Small intestine (tissue), 7 donors: ENCODE measurements at regions not wholly inside any gene's neighbourhood (a gene's known extent, or its start where the extent isn't known, plus 50 kb on each side); places are given as distances from the start of the nearest gene placed in this dataset.

ENCODE experiments used
- DNase-seq, 2 donors: peaks; one replicate each; pipeline versions ENCODE4 v3.0.0 to v3.0.0-alpha.2; 2013
- FAIRE-seq: peaks from 2 replicates; lab custom pipeline; 2012; peaks lifted over from hg19 to GRCh38; lab: Jason Lieb, UNC
- H3K27ac ChIP-seq, 3 donors: one replicate each; pipeline ENCODE4 v1.5.1; 2013; ENCODE audit warnings: low read length in 2 of 3, mild to moderate bottlenecking in 2 of 3, control low read depth in 1 of 3, inconsistent platforms in 1 of 3, low read depth in 1 of 3, moderate library complexity in 1 of 3
- H3K27me3 ChIP-seq, 3 donors: one replicate each; pipeline ENCODE4 v1.6.1; 2013; ENCODE audit warnings: low read length in 3 of 3, inconsistent platforms in 1 of 3; ENCODE audit not compliant: control insufficient read depth in 3 of 3, insufficient read depth in 3 of 3
- H3K36me3 ChIP-seq, 3 donors: one replicate each; pipeline ENCODE4 v1.6.1; 2013; ENCODE audit warnings: low read length in 3 of 3, inconsistent platforms in 1 of 3, low read depth in 1 of 3, mild to moderate bottlenecking in 1 of 3, moderate library complexity in 1 of 3; ENCODE audit not compliant: control insufficient read depth in 3 of 3, insufficient read depth in 2 of 3
- H3K4me1 ChIP-seq, 3 donors: one replicate each; pipeline ENCODE4 v1.6.1; 2013; ENCODE audit warnings: low read length in 2 of 3, inconsistent platforms in 1 of 3, low read depth in 1 of 3, mild to moderate bottlenecking in 1 of 3, moderate library complexity in 1 of 3; ENCODE audit not compliant: control insufficient read depth in 3 of 3, insufficient read depth in 2 of 3
- H3K4me3 ChIP-seq, 3 donors: one replicate each; pipeline ENCODE4 v1.5.1; 2013; ENCODE audit warnings: low read length in 3 of 3, control low read depth in 1 of 3, inconsistent platforms in 1 of 3, low read depth in 1 of 3, mild to moderate bottlenecking in 1 of 3, moderate library complexity in 1 of 3
- H3K9me3 ChIP-seq, 2 donors: one replicate each; pipeline ENCODE4 v1.6.1; 2013; ENCODE audit warnings: low read depth in 1 of 2, low read length in 1 of 2; ENCODE audit not compliant: control insufficient read depth in 2 of 2, insufficient read depth in 1 of 2
- WGBS, 3 donors: extraction: QIAGEN DNeasy Blood & Tissue Kit; methylation state at CpG; one replicate each; pipeline ENCODE4 v1.1.7; 2013; 5-methylcytosine and 5-hydroxymethylcytosine counted together
- donor health status: healthy with polysubstance abuse.
- donor health status: control.
- donor health status: control.
- donor health status: Bipolar disorder and iron deficiency.
- donor health status: healthy.

DNA sequence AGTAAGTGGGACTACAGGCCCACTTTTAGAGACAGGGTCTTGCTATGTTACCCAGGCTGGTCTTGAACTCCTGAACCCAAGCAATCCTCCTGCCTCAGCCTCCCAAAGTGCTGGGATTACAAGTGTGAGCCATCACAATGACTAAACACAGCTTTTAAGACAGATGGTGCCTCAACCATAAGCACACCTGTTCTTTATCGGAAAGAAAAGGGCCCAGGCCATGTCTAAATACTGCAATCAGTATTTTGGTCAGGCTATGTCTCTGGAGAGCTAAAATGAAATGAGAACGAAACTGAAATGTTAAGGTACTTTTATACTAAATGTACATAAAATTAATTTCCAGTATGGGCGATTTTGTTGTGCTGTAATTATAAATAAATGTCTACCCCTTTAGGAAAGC, 69.5 kb upstream of the SPTBN1 start:
- Histone ChIP-seq H3K27ac (peak overlapping the region in 1 of 3 donors; percentile 52), H3K9me3 (no peaks in the 10 kb centered on the region), H3K27me3 (no peaks in the 10 kb centered on the region), H3K36me3 (no peaks in the 10 kb centered on the region), H3K4me1 (no peaks in the 10 kb centered on the region), H3K4me3 (no peak overlapping the region)
- no peak for FAIRE-seq
- WGBS, 3 donors: 78 to 92% (median 83%) methylated on average over 3 of the region's 3 CpGs
- DNase-seq: no peak

DNA sequence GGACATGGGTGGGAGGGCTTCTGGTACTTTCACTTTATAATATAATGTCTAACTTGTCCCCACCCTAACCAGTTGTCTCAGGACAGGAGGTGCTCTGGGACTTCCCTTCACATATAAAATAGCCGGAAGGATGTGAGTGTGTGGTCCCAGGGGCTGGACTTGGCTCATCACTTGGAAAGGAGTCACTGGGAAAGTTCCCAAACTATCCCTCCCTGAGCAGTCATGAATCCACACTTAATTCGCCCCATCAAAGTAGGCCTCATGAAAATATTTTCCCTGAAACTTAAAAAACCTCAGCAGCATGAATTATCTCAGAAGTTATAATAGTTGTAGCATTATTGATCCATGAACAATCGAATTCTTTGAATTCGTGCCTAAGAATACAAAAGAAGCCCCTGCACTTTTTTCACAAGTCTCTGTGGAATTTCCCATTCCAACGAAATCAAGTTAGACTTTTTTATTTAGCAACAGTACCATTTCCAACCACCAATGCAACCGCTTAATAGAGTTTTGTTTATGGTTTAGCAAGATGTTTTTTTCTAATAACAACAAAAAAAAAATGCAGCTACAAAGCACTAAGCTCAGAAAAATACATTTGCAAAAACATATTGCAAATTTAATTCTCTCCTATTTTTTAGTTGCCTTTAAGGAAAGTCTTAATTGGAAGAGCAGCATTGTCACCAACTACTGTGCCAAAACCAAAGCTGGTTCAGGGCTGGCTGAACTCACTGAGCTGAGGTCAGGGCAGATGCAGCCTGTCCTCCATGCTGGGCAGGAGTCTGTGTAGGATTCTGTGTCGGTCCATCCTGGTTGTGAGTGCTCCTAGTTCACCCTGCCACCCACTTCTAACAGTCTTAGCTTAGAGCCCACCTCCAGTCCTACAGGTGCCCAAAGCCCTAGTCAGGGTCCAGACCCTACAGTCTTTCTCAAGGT, 68.8 kb upstream of the SPTBN1 start:
- FAIRE-seq (no peak), DNase-seq (no peak)
- Histone ChIP-seq H3K27me3 (no peaks in the 10 kb centered on the region), H3K4me3 (no peak overlapping the region), H3K36me3 (no peaks in the 10 kb centered on the region), H3K9me3 (no peaks in the 10 kb centered on the region), H3K27ac (peak overlapping the region in 1 of 3 donors; percentile 65), H3K4me1 (no peaks in the 10 kb centered on the region)
- 53 to 85% (median 77%) methylated on average over 7 of the region's 7 CpGs for WGBS, 3 donors

DNA sequence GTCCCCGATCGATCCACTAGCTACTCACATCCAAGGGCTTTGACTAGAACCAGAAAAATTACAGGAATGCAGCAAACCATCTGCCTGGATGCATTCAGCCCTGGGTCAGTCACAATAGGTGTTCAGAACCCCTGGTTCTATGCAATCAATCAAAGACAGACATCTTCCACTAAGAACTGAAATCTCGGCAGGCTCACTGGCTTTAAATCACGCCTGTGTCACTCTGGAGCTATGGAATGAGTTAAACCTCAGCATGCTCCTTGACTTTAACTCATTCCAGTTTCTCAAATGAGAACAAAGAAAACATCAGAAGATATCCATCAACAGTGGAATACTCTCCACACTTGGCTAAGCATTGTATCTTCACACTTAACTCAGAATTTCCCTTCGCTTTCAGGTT, 68.1 kb upstream of the SPTBN1 start:
- H3K36me3 ChIP-seq: no peaks in the 10 kb centered on the region
- no peaks in the 10 kb centered on the region for H3K4me1 ChIP-seq
- DNase-seq: no peak
- H3K9me3 ChIP-seq: no peaks in the 10 kb centered on the region
- H3K4me3 ChIP-seq: no peak overlapping the region
- whole genome bisulfite sequencing, 3 donors: 87 to 92% (median 91%) methylated on average over 5 of the region's 5 CpGs
- no peaks in the 10 kb centered on the region for H3K27me3 ChIP-seq
- peak overlapping the region in 1 of 3 donors; percentile 65 for H3K27ac ChIP-seq
- no peak for FAIRE-seq

DNA sequence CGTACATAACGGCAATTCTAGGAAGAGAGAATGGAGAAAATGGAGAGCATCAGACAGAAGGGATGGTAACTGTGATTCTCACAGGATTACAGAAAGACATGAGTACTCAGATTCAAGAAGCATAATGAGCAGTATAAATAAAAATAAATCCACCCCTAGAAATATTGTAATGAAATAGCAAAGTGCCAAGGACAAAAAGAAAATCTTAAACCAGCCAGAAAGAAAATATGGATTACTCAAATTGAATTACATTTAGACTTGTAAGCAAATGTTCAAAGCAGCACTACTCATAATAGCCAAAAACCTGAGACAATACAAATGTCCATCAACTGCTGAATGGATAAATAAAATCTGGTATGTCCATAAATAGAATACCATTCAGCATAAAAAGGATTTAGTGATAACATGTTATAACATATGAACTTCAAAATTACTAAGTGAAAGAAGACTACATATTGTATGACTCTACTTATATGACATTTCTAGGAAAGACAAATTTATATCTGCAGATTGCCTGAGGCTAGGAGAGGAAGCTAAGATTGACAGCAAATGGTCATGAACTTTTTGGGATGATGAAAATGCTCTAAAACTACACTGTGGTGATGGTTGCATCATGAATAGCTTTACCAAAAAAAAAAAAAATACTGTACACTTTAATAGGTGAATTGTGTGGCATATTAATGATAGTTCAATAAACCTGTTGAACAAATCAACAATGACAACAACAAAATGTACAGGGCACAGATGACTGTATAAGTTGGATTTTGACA, 63.4 kb upstream of the SPTBN1 start:
- 95 to 99% (median 98%) methylated on average over 2 of the region's 2 CpGs for WGBS, 3 donors
- FAIRE-seq (no peak), DNase-seq (no peak)
- no peaks in the 10 kb centered on the region for H3K36me3 ChIP-seq
- H3K27ac ChIP-seq: no peak overlapping the region
- no peak overlapping the region for H3K4me3 ChIP-seq
- H3K9me3 ChIP-seq: no peaks in the 10 kb centered on the region
- no peaks in the 10 kb centered on the region for H3K27me3 ChIP-seq
- H3K4me1 ChIP-seq: no peaks in the 10 kb centered on the region

DNA sequence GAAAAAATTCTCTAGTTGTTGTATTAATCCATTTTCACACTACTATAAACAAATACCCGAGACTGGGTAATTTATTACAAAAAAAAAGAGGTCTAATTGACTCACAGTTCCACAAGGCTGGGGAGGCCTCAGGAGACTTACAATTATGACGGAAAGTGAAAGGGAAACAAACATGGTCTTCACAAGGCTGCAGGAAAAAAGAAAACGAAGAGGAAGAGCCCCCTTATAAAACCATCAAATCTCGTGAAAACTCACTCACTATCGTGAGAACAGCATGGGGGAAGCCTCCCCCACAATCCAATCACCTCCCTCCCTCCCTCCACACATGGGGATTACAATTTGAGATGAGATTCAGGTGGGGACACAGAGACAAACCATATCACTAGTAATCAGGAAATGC, 61.7 kb upstream of the SPTBN1 start:
- H3K27me3 ChIP-seq: no peaks in the 10 kb centered on the region
- WGBS, 3 donors: 14 to 22% (median 20%) methylated on average over 5 of the region's 5 CpGs
- FAIRE-seq (no peak), DNase-seq (peak in 1 of 2 donors; percentile 4)
- peak overlapping the region in 1 of 3 donors; percentile 78 for H3K27ac ChIP-seq
- no peaks in the 10 kb centered on the region for H3K9me3 ChIP-seq
- no peaks in the 10 kb centered on the region for H3K36me3 ChIP-seq
- H3K4me1 ChIP-seq: no peaks in the 10 kb centered on the region
- no peak overlapping the region for H3K4me3 ChIP-seq

DNA sequence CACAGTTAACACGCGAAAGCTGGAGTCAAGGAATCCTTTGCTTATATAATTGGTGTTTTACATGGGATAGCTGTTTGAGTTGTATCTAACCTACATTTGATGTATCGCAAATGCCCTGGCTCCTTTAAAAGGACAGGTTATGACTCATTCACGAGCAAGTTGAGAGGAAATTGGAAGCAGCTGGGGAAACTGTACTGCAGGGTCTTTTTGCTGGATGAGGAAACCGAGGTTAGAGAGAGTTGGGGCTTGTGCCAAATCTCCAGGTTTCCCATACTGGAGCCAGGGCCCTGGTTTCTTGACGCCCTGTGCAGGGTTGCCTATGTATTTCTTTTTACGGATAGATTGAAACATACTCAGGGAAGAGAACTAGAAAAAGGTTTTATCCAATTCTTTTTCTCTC, 60.0 kb upstream of the SPTBN1 start:
- H3K36me3 ChIP-seq: no peaks in the 10 kb centered on the region
- no peaks in the 10 kb centered on the region for H3K4me1 ChIP-seq
- no peaks in the 10 kb centered on the region for H3K9me3 ChIP-seq
- no peak overlapping the region for H3K4me3 ChIP-seq
- 83 to 92% (median 85%) methylated on average over 7 of the region's 7 CpGs for WGBS, 3 donors
- FAIRE-seq (no peak), DNase-seq (no peak)
- H3K27me3 ChIP-seq: no peaks in the 10 kb centered on the region
- no peak overlapping the region for H3K27ac ChIP-seq

DNA sequence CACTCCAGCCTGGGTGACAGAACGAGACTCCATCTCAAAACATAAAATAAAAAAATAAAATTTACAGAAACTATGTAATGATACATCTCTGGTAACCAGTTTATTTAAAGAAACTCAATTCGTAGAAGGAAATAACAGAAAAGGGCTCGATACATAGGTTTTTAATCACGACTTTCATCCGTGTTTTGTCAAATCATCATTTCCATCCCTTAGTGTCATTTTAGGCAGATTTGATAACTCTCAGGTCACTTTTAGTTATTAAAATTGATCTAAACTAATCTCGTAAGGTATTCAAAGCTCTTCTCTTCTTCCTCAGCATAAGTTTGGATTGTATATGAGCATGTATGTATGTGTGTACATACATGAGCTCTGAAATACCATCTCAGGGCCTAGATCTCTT, 59.3 kb upstream of the SPTBN1 start:
- no peak for DNase-seq
- Histone ChIP-seq H3K36me3 (no peaks in the 10 kb centered on the region), H3K27ac (no peak overlapping the region), H3K27me3 (no peaks in the 10 kb centered on the region), H3K4me3 (no peak overlapping the region), H3K9me3 (no peaks in the 10 kb centered on the region), H3K4me1 (no peaks in the 10 kb centered on the region)
- FAIRE-seq: no peak
- 95 to 97% (median 96%) methylated on average over 6 of the region's 6 CpGs for WGBS, 3 donors

DNA sequence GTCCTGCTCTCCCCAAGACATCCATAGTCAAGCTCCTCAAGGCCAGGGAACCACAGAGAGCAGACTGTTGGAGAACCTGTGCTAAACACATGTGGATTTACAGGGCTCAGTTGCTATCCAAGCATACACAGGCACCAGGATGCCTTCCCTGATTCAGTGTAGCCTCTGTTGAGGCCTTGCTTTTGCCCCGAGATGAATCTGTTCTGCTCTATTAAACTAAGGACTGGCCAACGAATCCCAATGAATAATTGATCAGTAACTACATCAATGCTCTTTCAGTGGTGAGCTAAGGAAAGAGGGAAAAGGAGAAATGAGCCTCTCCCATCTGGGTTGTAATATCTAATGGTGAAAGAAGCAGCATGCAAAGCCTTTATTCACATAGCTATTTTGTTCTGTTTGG, 58.7 kb upstream of the SPTBN1 start:
- 47 to 70% (median 61%) methylated on average over 2 of the region's 2 CpGs for WGBS, 3 donors
- H3K4me1 ChIP-seq: no peaks in the 10 kb centered on the region
- DNase-seq: no peak
- FAIRE-seq: no peak
- H3K9me3 ChIP-seq: no peaks in the 10 kb centered on the region
- H3K27ac ChIP-seq: no peak overlapping the region
- no peaks in the 10 kb centered on the region for H3K36me3 ChIP-seq
- no peak overlapping the region for H3K4me3 ChIP-seq
- H3K27me3 ChIP-seq: no peaks in the 10 kb centered on the region
